ENCODE measurements at regions not wholly inside any gene's neighbourhood (a gene's known extent, or its start where the extent isn't known, plus 50 kb on each side); places are given as distances from the start of the nearest gene placed in this dataset.

- no peak for TF ChIP-seq TAF1 (IDR thresholded peaks at IDR 0.05; ENCODE audit: low read depth)
- no peak for TF ChIP-seq USF1 (IDR thresholded peaks at IDR 0.05)
- TF ChIP-seq NFIC (IDR thresholded peaks at IDR 0.05), result no peak
- TF ChIP-seq EGR1 (IDR thresholded peaks at IDR 0.05), result no peak
- no peak for TF ChIP-seq EP300 (IDR thresholded peaks at IDR 0.05; ENCODE audit: borderline replicate concordance)
- no peak for TF ChIP-seq TCF12 (IDR thresholded peaks at IDR 0.05; ENCODE audit: low read depth)
- no peak for TF ChIP-seq CREB1 (IDR thresholded peaks at IDR 0.05; ENCODE audit: low read depth)
- TF ChIP-seq TEAD4 (IDR thresholded peaks at IDR 0.05), result no peak
- TF ChIP-seq RAD21 (IDR thresholded peaks at IDR 0.05; ENCODE audit: low read depth), result no peak
- no peak for TF ChIP-seq YY1 (IDR thresholded peaks at IDR 0.05; ENCODE audit: low read depth)
- TF ChIP-seq REST (IDR thresholded peaks at IDR 0.05; ENCODE audit: low read depth), result no peak
- TF ChIP-seq ZBTB7A (IDR thresholded peaks at IDR 0.05; ENCODE audit: low read depth), result no peak
- TF ChIP-seq CEBPB (IDR thresholded peaks at IDR 0.05), result no peak
- no peak for TF ChIP-seq MAX (IDR thresholded peaks at IDR 0.05)
- no peak for TF ChIP-seq FOXM1 (IDR thresholded peaks at IDR 0.05; ENCODE audit: borderline replicate concordance, low read depth)
Measured at GRCh38 chr11:106451228-106451922, 373.9 kb downstream of the AASDHPPT start.

GRCh38 chr11:106456647-106457046 is 379.2 kb downstream of the AASDHPPT start:
- TF ChIP-seq NFIC (IDR thresholded peaks at IDR 0.05), result no peak
- no peak for TF ChIP-seq CREB1 (IDR thresholded peaks at IDR 0.05; ENCODE audit: low read depth)
- TF ChIP-seq TAF1 (IDR thresholded peaks at IDR 0.05; ENCODE audit: low read depth), result no peak
- no peak for TF ChIP-seq EGR1 (IDR thresholded peaks at IDR 0.05)
- TF ChIP-seq REST (IDR thresholded peaks at IDR 0.05; ENCODE audit: low read depth), result no peak
- TF ChIP-seq RAD21 (IDR thresholded peaks at IDR 0.05; ENCODE audit: low read depth), result no peak
- no peak for TF ChIP-seq TCF12 (IDR thresholded peaks at IDR 0.05; ENCODE audit: low read depth)
- TF ChIP-seq YY1 (IDR thresholded peaks at IDR 0.05; ENCODE audit: low read depth), result no peak
- TF ChIP-seq ZBTB7A (IDR thresholded peaks at IDR 0.05; ENCODE audit: low read depth), result no peak
- TF ChIP-seq FOXM1 (IDR thresholded peaks at IDR 0.05; ENCODE audit: borderline replicate concordance, low read depth), result no peak
- no peak for TF ChIP-seq CEBPB (IDR thresholded peaks at IDR 0.05)
- no peak for TF ChIP-seq MAX (IDR thresholded peaks at IDR 0.05)
- no peak for TF ChIP-seq EP300 (IDR thresholded peaks at IDR 0.05; ENCODE audit: borderline replicate concordance)
- no peak for TF ChIP-seq USF1 (IDR thresholded peaks at IDR 0.05)
- TF ChIP-seq TEAD4 (IDR thresholded peaks at IDR 0.05), result no peak

GRCh38 chr11:106457727-106458126 is 380.3 kb downstream of the AASDHPPT start:
- no peak for TF ChIP-seq MAX (IDR thresholded peaks at IDR 0.05)
- no peak for TF ChIP-seq TEAD4 (IDR thresholded peaks at IDR 0.05)
- TF ChIP-seq USF1 (IDR thresholded peaks at IDR 0.05), result no peak
- no peak for TF ChIP-seq CREB1 (IDR thresholded peaks at IDR 0.05; ENCODE audit: low read depth)
- TF ChIP-seq TAF1 (IDR thresholded peaks at IDR 0.05; ENCODE audit: low read depth), result no peak
- TF ChIP-seq EP300 (IDR thresholded peaks at IDR 0.05; ENCODE audit: borderline replicate concordance), result no peak

- TF ChIP-seq ZBTB7A (IDR thresholded peaks at IDR 0.05; ENCODE audit: low read depth) (no peak), YY1 (IDR thresholded peaks at IDR 0.05; ENCODE audit: low read depth) (no peak), REST (IDR thresholded peaks at IDR 0.05; ENCODE audit: low read depth) (no peak), USF1 (IDR thresholded peaks at IDR 0.05) (no peak), CEBPB (IDR thresholded peaks at IDR 0.05) (no peak), TAF1 (IDR thresholded peaks at IDR 0.05; ENCODE audit: low read depth) (no peak)
Measured at GRCh38 chr11:106459135-106459534, 381.7 kb downstream of the AASDHPPT start.

Data from Ishikawa (cell line).